SW 1271 (cell line): ENCODE measurements at regions not wholly inside any gene's neighbourhood (a gene's known extent, or its start where the extent isn't known, plus 50 kb on each side); places are given as distances from the start of the nearest gene placed in this dataset.

Experiments
- DNase-seq, 2 experiments: peaks; one replicate each; lab custom pipeline; 2025; lab: John Stamatoyannopoulos, UW

- DNase-seq = no peak
Observed at GRCh38 chr2:143918465-143918989, 601.4 kb downstream of the ZEB2 start.

- DNase-seq = no peak
Observed at GRCh38 chr2:143916781-143917180, 603.1 kb downstream of the ZEB2 start.

DNA sequence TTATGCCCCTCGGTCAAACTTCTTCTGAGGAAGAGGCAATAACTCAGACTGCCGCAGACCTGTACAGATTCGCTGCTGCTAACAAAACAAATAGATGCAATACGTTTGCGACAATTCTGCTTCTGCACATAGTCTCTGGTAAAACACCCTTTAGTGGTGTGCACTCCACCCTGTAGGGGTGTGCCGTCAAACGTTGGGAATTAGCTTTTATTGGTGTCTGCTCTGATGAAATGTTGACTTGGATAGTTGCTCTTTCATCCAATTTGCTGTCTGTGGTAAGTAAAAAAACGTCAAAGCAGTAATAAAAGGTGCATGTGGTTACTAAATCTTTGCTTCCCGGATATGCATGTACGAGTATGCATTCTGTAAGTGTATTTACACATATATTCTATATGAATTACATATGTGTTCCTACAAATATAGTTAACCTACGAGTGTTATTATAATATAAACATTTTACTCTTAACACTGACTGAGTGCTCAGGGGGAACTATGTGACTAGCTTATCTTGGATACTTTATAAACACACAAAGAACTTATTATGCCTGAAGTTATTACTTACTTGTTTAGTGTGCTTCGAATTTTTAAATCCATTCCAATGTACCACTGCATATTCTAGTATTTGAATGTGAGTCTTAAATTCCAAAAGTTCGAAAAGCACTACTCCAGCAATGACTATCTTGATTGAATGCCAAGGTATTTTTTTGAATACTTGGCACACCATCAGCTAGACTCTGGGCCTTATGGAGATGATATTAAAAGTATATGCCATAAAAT is 610.2 kb downstream of the ZEB2 start:
- DNase-seq = no peak

- no peak for DNase-seq
Observed at GRCh38 chr2:143908843-143909242, 611.1 kb downstream of the ZEB2 start.

GRCh38 chr2:143907801-143908200 is 612.1 kb downstream of the ZEB2 start:
- no peak for DNase-seq

- DNase-seq = no peak
Observed at GRCh38 chr2:143906850-143907249, 613.1 kb downstream of the ZEB2 start.

GRCh38 chr2:143905587-143905986 is 614.3 kb downstream of the ZEB2 start:
- DNase-seq = no peak

GRCh38 chr2:143903172-143903856 is 616.6 kb downstream of the ZEB2 start:
- no peak for DNase-seq

DNA sequence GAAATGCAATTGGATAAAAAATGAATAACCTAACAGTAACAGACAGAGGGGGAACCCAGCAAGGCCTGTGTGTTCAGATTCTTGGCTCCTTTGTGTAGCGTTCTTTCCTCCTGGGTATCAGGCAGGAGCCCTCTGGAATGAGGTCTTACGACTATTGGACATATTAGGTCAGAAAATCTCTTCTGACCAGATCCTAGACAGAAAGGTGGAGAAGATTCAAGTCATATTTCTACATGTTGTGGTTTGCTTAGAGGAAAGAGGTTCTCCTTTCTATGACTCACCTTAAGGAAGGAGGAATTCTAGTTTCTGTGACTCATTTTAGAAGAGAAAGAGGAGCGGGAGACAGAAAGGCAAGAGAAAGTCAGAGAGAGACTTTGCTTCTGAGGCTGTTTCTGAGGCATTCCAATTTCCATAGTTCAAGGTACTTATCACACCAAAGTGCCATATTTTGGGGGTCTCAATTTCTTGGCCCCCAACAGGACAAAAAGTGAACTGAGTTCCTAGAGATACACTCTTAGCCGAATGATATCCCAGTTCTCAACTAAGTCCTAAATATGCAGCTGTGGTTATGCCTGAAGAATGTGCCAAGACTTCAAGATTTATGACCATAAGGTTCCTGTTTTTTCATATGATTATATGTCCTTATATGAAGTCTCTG is 618.6 kb downstream of the ZEB2 start:
- DNase-seq = peak; percentile 10 to 48

DNA sequence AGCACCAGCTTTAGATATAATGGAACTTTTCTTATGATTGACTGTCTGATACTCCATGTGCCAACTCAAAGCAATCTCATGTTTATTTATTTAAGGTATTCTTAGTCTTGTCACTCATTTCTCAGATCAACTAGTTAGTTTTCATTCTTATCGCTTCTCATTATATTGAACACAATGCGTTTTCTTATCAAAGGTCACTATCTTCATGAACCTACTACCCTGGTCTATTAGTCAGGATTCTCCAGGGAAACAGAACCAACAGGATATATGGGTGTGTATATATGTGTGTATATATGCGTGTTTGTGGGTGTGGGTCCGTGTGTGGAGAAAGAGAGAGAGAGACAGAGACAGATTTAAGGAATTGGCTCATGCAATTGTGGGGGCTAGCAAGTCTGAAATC is 619.9 kb downstream of the ZEB2 start:
- no peak for DNase-seq

GRCh38 chr2:143893371-143893770 is 626.5 kb downstream of the ZEB2 start:
- DNase-seq = no peak

GRCh38 chr2:143891879-143892308 is 628.0 kb downstream of the ZEB2 start:
- DNase-seq = no peak

GRCh38 chr2:143890798-143891197 is 629.1 kb downstream of the ZEB2 start:
- DNase-seq = no peak

DNA sequence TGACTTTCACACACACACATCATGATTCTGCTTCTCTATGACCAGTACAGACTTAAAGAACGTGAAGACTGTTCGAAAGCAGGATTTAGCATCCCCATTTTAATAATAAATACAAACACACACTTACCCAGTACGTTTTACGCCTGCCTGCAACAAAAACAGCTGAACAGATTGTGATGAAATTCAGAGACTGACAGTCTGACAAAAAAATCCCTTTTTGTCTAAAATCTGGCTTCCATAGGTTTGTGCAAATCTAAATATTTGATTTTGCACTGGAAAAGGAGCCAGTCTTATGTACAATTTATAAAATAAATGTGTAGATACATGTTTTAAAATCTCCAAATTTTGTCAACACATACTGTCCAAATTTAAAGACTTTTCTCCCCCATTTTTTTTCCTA is 630.7 kb downstream of the ZEB2 start:
- DNase-seq = no peak

DNA sequence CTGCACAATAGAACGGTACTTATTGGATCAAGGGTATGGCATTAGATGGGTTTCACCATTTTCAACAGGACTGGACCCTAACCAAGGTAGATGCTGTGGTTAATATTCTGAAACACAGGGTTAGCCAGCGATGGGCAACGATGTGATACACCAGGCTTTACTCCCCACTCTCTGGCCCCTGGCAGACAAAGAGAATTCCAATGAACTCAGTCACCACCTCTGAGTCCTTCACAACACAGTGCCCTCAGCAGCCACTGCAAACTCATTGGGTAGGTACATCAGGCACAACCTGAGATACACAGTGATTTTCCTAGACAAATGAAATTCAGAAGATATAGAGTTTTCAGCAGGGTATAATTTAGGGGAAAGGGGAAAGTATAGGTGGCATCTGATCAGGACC is 634.5 kb downstream of the ZEB2 start:
- no peak for DNase-seq

GRCh38 chr2:143881246-143881645 is 638.7 kb downstream of the ZEB2 start:
- DNase-seq = no peak

DNA sequence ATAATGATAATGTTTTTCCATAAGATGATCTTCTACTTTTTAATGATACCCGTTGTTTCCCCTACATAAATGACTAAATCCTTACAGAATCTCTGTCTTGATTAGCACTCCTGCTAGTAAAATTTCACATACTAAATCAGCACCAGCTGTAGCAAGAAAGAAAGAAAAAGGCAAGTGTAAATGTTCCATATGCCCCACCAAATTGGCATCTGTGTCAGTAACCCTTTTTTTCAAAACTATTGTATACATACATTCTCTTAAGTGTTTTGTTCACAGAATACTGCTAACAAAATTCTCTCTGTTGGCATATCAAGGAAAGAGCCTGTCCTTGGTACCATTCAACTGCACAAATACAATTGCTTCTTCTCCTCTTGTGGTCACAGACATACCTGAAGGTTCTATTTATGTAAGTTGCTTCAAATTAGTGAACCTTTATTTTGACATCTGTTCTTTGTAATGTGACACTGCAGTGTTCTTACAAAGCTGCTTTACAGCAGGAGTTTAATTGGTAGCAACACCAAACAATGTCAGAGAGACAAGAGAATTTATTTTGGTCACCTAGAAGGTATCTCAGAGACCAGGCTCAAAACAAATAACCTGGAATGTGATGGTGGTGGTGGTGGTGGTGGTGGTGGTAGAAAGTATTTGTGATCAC is 641.9 kb downstream of the ZEB2 start:
- no peak for DNase-seq

- no peak for DNase-seq
Observed at GRCh38 chr2:143877056-143877455, 642.9 kb downstream of the ZEB2 start.

DNA sequence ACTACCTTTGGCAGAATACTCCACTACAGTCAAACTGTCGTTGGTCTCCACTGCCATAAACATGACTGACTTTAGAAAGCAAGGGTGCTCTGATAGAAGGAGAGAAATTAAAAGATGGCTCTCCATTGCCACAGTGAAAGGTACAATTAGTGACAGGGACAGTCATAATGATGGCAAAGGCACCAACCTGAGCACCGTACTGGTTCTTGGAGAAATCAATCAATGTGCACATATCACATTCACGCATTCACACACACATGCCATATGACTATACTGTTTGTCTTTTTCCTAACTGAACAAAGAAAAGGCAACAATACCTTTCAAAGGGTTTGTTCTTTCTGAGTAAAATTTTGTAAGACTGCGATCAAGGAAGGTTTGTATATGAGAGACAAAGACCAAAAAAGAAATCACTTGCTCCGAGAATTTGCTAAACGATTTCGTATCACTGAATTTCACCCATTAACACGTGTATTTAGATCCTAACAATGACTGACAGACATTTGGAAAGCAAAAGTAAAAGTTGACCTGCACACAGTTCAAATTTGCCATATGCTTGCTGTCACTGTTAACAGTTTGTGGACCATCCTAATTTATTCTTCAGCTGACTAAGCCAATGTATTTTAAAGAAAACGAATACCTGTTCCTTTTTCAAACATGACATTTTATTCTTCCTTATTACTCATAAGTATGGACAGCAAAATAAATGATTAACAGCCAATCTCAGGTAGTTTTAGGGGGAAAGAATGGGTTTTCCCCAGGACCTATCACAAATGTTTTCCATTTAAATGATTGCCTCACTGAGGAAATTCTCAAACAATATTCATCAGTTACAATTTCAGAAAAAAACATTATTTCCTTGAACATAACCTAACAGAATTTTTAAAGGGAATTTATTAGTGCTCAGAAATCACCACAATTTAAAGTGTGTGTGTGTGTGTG is 644.4 kb downstream of the ZEB2 start:
- no peak for DNase-seq

DNA sequence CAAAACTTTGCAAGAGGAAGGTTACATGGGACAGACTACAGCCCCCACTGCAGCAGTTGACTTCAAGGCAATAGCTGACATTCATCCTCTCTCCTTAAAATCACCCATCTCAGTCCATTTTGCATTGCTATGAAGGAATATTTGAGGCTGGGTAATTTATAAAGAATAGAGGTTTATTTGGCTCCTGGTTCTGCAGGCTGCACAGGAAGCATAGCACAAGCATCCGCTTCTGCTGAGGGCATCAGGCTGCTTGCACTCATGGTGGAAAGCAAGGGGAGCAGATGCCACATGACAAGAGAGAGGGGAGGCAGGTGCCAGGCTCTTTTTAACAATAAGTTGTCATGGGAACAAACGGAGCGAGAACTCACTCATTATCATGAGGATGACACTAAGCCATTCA is 646.0 kb downstream of the ZEB2 start:
- DNase-seq = no peak

- no peak for DNase-seq
Observed at GRCh38 chr2:143870696-143871095, 649.2 kb downstream of the ZEB2 start.
